IPS-NIHi11 (cell line): ENCODE measurements at regions not wholly inside any gene's neighbourhood (a gene's known extent, or its start where the extent isn't known, plus 50 kb on each side); places are given as distances from the start of the nearest gene placed in this dataset.

Source experiments
- DNase-seq: peaks from one replicate; pipeline ENCODE4 v3.0.0; 2012; ENCODE audit warnings: mixed read lengths, low spot score

DNA sequence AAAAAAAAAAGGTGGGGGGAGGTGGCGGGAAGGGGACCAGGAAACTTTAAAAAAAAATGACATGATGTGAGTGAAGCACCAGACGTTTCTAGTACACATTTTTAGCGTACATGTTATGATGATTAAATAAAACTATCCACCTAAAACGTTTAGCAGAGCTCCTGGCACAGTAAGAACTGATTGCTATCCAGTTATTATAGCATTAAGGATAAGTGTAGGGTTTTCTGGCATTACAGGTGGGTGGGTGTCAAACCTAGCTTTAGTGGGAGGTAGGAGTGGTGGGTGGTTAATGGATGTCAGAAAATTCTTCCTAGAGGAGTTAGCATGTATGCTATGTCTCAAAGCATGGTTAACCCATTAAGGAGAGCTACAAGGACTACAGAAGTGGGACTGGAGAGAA is 2329.5 kb downstream of the MAT2B start:
- DNase-seq: no peak

DNA sequence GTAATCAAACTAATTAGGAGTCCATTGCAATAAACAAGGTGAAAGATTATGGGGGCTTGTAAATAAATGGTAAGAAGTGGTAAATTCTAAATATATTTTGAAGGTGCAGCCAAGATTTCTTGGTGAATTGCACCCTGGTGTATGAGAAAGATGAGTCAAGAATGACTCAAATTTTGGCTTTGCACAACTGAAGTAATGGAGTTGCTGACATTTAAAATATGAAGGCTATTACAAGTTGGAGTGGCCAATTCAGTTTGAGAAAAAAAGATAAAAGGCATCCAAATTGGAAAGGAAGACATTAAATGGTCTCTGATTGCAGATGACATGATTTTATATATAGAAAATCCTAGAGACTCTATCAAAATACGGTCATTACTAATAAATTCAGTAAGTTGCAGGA is 2330.6 kb downstream of the MAT2B start:
- no peak for DNase-seq

GRCh38 chr5:165837286-165837685 is 2331.9 kb downstream of the MAT2B start:
- no peak for DNase-seq

DNA sequence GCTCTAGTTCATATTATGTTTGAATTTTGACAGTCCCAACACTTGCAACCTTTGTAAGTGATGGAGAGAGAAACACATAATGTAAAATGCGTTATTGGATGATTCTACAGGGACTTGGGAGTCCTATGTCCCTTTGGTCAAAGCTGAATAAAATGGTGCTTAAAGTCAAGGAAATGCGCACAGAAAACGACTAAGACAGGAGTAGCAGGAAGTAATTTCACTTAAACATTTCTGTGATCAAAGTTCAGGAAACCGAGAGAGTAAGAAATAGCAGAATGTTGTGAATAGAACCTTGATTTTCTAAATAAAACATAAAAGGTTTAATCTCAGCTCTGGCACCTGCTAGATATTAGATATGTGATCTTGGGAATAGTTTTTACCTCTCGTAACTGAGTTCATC is 2339.2 kb downstream of the MAT2B start:
- no peak for DNase-seq

DNA sequence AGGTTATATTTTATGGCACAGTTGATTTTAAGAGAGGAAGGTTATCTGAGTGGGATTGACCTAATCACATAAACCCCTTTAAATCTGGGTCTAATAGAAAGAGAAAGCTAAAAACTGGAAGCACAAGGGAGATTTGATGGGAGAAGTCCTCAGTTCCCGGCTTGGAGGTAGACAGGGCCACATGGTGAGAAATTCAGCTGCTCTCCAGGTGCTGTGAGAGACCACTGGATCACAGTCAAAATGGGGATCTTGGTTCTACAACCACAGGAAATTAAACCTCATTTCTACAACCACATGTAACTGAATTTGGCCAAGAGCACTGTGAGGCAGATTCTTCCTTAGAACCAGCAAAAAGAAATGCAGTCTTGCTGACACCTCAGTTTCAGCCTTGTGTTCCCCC is 2352.7 kb downstream of the MAT2B start:
- DNase-seq: no peak

- no peak for DNase-seq
Measured at GRCh38 chr5:165859251-165859650, 2353.8 kb downstream of the MAT2B start.

GRCh38 chr5:165863239-165863638 is 2357.8 kb downstream of the MAT2B start:
- no peak for DNase-seq

GRCh38 chr5:165871291-165871690 is 2365.9 kb downstream of the MAT2B start:
- DNase-seq: no peak

GRCh38 chr5:165874851-165875250 is 2369.4 kb downstream of the MAT2B start:
- DNase-seq: no peak

- DNase-seq: no peak
Measured at GRCh38 chr5:165876538-165876937, 2371.1 kb downstream of the MAT2B start.

- DNase-seq: no peak
Measured at GRCh38 chr5:165877475-165877874, 2372.1 kb downstream of the MAT2B start.

DNA sequence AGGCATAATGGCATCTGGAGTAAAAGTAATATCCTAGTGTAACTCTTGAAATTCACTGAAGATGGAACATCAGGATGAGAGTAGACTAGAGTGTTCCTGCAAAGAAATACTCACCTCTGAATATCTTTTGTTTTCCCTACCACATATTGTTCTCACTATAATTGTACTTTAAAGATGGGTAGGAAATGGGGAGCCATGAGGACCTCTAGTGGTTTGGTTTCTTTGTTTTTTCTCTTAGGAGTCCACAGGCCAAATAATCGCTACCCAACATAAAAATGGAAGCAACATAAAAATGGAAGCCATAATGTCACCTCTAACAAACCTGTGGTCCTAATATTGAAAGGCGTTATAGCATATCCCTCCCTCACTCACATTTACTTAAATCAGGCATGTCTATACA is 2375.8 kb downstream of the MAT2B start:
- peak; percentile 25 for DNase-seq

DNA sequence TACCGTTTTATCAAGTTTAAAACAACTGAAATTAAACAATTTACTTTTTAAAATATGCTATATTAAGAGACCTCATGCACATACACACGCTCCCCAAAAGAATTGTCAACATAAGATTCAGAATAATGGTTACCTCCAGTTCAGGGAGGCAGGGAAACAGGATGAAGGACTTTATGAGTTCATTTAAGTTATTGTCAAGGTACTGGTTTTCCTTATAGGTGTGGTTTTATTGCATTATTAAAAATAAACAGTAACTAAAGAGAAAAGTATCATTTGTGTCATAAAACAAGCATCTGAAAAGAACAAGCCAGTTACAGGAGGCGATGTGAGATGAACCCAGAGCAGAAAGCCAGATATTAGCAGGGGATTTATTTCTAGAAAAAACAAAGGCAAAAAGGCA is 2376.7 kb downstream of the MAT2B start:
- DNase-seq: no peak

GRCh38 chr5:165885623-165886350 is 2380.4 kb downstream of the MAT2B start:
- no peak for DNase-seq

- DNase-seq: no peak
Measured at GRCh38 chr5:165887147-165887546, 2381.7 kb downstream of the MAT2B start.

GRCh38 chr5:165892383-165892782 is 2387.0 kb downstream of the MAT2B start:
- no peak for DNase-seq

DNA sequence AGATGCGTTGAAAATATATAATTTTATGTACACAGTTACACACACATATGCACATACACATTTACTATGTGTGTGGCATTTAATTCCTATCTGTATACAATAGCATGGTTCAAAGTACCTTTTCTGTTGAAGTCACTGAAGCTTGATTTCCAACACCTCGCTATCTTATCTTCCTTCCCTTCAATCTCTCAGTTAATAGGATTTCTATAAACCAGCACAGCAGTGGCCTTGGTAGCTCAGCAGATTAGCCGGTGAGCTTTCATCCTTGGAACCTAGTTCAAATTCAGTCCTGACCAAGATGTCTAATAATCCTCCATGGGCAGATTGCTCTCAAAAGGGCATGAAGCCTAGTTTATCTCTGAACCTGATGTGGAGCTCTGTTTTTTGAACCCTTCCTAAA is 2389.5 kb downstream of the MAT2B start:
- no peak for DNase-seq

GRCh38 chr5:165903835-165904234 is 2387.6 kb upstream of the WWC1 start:
- DNase-seq: no peak

- no peak for DNase-seq
Measured at GRCh38 chr5:165906871-165907270, 2384.6 kb upstream of the WWC1 start.

GRCh38 chr5:165913059-165913458 is 2378.4 kb upstream of the WWC1 start:
- no peak for DNase-seq

GRCh38 chr5:165914456-165914855 is 2377.0 kb upstream of the WWC1 start:
- no peak for DNase-seq

GRCh38 chr5:165919196-165919595 is 2372.2 kb upstream of the WWC1 start:
- DNase-seq: no peak

DNA sequence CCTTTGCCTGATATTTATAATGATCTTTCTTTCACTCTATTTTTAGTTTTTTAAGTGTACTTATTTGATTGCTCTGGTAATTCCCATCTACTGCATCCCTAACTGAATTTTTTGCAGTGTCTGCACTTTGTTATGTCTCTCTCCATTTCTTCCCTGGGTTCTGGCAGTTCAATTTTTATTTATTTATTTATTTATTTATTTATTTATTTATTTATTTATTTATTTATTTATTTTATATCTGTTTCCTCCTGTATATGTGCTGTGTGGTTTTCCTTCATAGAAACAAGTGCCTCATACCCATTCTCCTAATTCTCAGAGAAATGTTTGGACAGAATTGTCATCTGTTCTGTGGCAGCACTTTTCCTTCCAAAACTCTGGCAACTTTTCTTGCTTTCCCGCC is 2370.8 kb upstream of the WWC1 start:
- no peak for DNase-seq

GRCh38 chr5:165928971-165929370 is 2362.5 kb upstream of the WWC1 start:
- no peak for DNase-seq

GRCh38 chr5:165940541-165940940 is 2350.9 kb upstream of the WWC1 start:
- DNase-seq: no peak
